ENCODE measurements at regions not wholly inside any gene's neighbourhood (a gene's known extent, or its start where the extent isn't known, plus 50 kb on each side); places are given as distances from the start of the nearest gene placed in this dataset.

- TF ChIP-seq CTCF (IDR thresholded peaks at IDR 0.05; ENCODE audit: low read depth, low read length) (no peak), POLR2A (IDR thresholded peaks at IDR 0.05; ENCODE audit: extremely low read depth, insufficient read length) (no peak)
These were observed 73.2 kb upstream of the VRK1 start for GRCh38 chr14:96723946-96724345.
